GM19328 (cell line): ENCODE measurements at regions not wholly inside any gene's neighbourhood (a gene's known extent, or its start where the extent isn't known, plus 50 kb on each side); places are given as distances from the start of the nearest gene placed in this dataset.

ENCODE experiments used
- ATAC-seq: cut with Tn5 transposase; IDR thresholded peaks from one replicate; pipeline ENCODE4 v1.9.1; 2021; ENCODE audit warnings: mild to moderate bottlenecking, moderate library complexity; ENCODE audit not compliant: unreplicated experiment

- ATAC-seq, result no peak
Observed at GRCh38 chr7:156141941-156142340, 329.7 kb upstream of the SHH start.

- ATAC-seq, result no peak
Observed at GRCh38 chr7:156140896-156141295, 328.6 kb upstream of the SHH start.

GRCh38 chr7:156140447-156140846 lies 328.2 kb upstream of the SHH start:
- ATAC-seq, result no peak

GRCh38 chr7:156139633-156140032 lies 327.4 kb upstream of the SHH start:
- ATAC-seq, result no peak

- no peak for ATAC-seq
Observed at GRCh38 chr7:156139112-156139511, 326.8 kb upstream of the SHH start.

GRCh38 chr7:156131881-156132280 lies 319.6 kb upstream of the SHH start:
- ATAC-seq, result no peak

- no peak for ATAC-seq
Observed at GRCh38 chr7:156129522-156129921, 317.3 kb upstream of the SHH start.

GRCh38 chr7:156128496-156128895 lies 316.2 kb upstream of the SHH start:
- ATAC-seq, result no peak

- ATAC-seq, result no peak
Observed at GRCh38 chr7:156127166-156128134, 315.2 kb upstream of the SHH start.

- ATAC-seq, result no peak
Observed at GRCh38 chr7:156125841-156126730, 313.8 kb upstream of the SHH start.

- ATAC-seq, result no peak
Observed at GRCh38 chr7:156124356-156124755, 312.1 kb upstream of the SHH start.

- ATAC-seq, result no peak
Observed at GRCh38 chr7:156123362-156123761, 311.1 kb upstream of the SHH start.

GRCh38 chr7:156122752-156123354 lies 310.6 kb upstream of the SHH start:
- ATAC-seq, result no peak

GRCh38 chr7:156121956-156122355 lies 309.7 kb upstream of the SHH start:
- no peak for ATAC-seq

- no peak for ATAC-seq
Observed at GRCh38 chr7:156121434-156121833, 309.2 kb upstream of the SHH start.

GRCh38 chr7:156120552-156120951 lies 308.3 kb upstream of the SHH start:
- ATAC-seq, result no peak

GRCh38 chr7:156119771-156120170 lies 307.5 kb upstream of the SHH start:
- no peak for ATAC-seq

- ATAC-seq, result no peak
Observed at GRCh38 chr7:156118248-156118645, 306.0 kb upstream of the SHH start.

GRCh38 chr7:156117542-156118247 lies 305.4 kb upstream of the SHH start:
- no peak for ATAC-seq

GRCh38 chr7:156116514-156117215 lies 304.4 kb upstream of the SHH start:
- no peak for ATAC-seq
